ENCODE measurements at regions not wholly inside any gene's neighbourhood (a gene's known extent, or its start where the extent isn't known, plus 50 kb on each side); places are given as distances from the start of the nearest gene placed in this dataset.
"Not testable (repeated sequence)": the region's sequence is repeated elsewhere in the genome, so short reads cannot be mapped to it uniquely, and the experiment has no call there.

DNA sequence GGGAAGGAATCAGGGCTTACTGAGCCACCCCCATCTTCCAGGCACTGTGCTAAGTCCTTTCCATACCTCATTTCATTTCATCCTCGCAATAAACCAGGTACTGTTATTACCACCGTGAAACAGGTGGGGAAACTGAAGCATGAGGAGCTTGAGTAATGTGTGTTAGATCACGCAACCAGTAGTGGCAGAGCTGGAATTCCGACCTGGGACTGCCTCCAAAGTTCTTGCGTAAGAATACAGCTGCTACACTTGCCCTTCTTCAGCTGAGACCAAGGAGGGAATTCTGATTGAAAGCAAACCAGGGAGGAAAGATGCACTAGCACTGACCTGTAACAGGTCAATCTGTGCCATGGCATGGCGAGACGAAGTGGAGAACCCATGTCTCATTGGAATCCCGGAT is 113.4 kb upstream of the MSX2 start:
- DNase-seq = no peak

DNA sequence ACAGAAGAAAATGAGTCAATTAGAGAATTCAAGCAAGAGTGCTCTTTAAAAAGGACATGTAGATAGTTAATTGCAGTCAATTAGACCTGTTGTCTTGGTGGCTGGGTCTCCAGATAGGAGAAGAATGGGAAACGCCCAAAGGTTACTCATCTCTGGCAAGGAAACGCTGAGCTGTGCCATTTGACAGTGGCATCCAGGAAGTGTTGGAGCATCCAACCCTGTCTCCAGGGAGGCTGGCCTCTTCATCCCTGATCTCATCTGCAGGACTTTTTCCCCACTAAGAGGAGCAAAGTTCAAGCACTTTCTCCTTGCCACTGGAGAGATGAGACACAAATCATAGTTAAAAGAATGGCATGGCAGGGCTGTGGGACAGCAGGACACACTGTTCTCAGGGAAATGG is 111.7 kb upstream of the MSX2 start:
- DNase-seq = no peak

DNA sequence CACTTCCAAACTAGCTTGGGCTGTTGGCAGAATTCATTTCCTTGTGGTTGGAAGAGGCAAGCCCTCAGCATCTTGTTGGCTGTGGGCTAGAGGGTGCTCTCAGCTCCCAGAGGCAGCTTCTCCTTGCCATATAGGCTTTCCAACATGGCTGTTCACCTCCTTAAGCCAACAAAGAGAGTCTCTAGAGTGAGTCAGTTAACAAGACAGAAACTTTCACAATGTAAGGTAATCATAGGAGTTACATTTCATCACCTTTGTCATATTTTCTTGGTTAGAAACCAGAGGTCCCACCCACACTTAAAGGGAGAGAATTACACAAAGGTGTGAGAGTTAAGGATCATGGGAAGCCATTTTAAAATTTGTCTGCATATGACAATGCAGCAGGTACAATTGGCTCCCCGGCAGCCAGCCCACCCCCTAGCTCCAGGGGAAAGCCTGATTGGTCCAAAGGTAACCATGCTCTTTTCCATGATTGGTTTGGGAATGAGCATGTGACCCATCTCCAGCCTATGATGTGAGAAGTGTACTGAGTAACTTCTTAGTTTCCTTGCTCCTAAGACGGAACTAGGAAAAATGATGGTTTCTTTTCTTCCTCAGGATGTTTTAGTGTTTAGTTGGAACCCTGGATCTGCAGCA is 109.8 kb upstream of the MSX2 start:
- no peak for DNase-seq

DNA sequence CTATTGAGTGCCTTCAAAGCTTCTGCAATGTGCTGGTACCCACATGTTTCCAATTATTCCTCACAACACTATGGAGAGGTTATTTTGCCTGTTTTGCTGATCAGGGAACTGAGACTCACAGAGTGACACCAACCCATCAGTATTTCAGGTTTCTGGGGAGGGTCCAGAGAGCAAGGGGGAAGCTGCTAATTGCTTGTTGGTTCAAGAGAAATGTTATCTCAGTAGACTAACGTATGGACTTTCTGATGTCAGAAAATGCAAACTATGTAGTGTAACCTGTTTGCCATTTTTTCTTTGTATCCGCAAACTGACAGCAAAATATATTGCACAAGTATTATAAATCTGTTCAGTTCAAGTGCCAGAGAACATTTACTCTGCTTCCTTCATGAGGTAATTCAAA is 108.3 kb upstream of the MSX2 start:
- no peak for DNase-seq

DNA sequence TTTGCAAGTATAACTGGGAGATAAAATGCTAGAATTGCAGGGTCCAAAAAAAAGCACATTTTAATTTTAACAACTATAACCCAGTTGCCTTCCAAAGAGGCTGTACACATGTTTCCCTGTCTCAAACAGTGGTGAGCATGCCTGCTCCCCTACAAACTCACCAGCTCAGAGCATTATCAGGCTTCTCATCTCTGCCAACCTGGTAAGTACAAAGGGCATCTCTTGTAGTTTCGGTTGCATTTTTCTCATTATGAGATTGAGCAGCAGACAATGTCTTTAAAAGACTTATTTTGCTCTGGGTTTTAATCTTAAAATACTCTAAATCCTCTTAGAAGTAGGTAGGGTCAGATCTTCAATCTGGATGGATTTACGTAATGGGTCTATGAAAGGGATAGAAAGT is 107.1 kb upstream of the MSX2 start:
- no peak for DNase-seq

DNA sequence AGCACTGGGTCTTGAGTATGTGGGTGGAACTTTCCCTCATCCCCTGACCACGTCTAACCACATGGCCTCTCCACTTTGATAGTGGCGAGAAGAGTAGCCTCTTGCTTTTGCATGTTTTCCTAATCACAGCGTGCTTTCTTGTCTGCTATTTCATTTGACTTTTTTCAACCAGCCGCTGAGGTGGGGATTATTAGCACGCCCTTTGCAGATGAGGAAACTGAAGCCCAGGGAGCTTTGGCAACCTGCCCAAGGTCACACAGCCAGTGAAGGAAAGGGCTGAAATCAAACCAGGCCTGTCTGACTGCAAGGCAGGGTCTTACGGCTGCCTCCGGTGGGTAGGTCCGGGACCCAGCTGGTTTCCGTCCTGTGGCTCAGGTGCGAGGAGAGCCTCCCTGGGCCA is 106.5 kb upstream of the MSX2 start:
- DNase-seq = no peak

DNA sequence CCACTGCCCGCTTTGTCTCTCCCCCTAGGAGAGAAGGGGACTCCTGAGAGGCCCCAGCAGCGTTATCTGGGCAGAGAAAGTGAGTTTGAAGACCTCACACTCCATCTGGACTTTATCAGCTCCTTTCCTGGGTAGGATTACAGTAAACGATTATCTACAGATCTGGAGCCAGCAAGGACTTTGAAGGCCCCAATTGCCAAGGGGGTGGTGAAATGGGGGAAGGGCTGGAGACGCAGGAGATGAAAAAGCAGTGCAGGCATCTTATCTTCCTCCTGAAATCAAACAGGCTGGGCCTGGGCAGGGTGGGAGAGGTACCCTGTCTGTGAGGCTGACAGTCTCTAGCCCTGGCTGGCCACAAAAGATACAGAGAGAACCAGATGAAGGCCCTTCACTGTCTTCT is 105.8 kb upstream of the MSX2 start:
- no peak for DNase-seq

DNA sequence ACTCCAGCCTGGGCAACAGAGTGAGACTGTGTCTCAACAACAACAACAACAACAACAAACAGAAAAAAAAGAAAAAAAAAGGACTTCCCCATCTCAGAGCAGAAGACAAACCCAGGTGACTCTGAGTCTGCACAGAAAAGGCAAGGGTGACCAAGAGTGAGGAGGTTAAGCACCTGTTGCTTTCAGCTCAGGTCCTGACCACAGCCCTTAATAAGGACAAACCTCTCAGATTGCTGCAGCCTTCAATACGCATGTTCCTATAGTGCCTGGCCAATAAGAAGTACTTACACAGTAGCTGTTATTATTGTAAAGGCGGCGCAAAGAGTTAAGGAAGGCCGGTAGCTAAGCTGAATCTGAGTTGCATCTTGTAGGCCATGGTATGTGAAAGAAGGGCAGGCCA is 102.3 kb upstream of the MSX2 start:
- no peak for DNase-seq

DNA sequence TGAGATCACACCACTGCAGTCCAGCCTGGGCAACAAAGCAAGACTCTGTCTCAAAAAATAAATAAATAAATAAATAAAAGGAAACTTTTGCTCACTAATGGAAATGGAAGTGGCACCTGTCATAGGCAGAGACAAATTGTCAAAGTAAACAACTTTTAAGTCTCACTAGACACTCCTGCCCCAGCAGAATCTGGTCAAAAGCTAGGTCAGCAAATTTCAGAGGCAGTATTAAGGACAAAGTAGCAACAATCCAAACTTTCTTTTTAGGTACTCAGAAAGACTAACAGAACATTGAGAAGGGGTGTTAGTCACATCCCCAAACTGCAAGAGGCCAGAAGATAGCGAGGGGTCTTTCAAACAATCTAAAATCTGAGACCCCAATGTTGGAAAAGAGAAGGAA is 101.4 kb upstream of the MSX2 start:
- no peak for DNase-seq

DNA sequence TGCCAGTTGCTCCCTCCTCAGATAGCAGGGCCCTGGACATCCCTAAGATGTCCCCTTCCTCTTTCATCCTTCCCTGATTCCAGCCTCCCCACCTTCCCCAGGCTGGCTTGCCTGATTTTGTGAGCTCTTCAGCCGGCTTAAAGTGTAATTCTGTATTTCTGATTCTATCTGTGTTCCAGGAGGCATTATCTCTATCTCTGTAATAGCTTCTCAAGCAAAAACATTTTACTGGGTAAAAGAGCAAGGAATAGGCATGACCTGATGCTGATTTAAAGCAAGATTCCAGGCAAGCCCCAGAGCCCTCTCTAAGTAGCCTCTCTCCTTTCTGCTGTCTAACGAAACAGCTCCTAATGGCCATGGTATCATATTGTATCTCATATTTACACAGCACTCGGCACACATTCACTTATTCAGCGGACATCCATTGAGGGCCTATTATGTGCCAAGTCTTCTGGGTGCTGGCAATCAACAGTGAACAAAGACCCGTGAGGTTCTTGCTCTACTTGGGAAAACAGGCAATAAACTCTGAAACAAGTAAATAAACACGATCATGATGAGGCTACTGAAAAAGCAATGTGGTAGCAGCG is 100.9 kb upstream of the MSX2 start:
- no peak for DNase-seq

DNA sequence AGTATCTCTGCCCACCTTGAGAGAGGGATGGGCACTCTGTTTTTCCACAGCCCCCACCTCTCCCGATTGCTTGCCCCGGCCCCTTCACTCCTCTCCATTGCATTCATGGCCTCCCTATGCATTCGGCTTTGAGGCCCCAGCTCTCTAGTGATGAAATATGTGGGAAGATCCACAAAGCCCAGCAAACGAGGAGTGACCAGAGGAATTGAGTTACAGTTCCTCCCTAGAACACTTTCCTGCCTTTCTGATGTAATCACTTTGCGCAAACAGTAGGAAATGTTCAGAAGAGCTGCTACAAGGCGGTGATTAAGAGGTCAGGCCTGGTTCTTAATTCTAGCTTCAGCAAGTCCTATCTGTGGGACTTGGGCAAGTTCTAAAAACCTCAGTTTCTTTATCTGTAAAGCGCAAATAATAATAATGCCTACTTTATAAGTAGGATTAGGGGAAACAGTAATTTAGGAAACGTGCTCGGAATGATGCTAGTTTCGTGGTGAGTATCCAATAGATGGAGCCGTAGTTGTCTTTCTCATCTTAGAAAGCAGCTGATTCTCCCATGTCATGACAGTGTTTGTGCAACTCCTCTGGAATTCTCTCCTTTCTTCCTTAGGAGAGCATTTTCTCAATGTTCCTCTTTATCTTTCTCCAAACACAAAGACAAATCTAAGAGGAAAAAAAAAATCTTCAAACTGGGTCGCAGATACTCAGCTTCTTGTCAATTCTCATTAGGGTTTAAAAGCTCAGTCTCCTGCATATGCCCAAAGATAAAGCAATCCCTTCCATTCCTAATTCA is 99.5 kb upstream of the MSX2 start:
- no peak for DNase-seq

DNA sequence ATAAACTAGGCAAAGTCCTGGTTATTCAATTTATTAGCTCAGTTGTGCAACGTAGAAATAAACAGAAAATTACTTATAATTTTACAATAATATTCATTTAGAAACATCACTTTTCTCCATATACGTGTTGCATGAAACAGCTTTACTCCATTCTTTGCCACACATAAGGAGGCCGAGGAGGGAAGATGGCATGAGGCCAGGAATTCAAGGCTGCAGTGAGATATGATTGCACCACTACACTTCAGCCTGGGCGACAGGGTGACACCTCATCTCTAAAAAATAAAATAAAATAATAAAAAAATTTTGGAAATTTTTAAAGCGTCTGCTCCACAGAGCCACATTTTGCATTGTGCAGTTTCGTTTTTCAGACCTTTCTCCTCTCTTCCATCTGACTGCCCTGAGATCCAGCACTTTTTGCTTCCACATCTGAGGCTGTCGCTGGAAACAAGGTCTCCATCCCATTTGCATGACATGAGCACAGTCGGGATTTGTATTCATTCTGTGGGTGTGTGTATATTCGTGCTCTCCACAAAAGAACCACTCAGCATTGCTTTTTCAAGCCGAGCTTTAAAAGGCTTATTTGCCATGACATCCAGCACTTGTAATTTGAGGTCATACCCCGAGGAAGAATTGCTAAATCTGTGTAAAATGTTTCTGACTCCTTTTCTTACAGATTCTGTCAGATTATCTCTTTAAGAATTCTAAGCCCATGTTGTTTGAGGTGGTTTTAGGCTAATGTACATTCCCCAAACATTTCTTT is 98.6 kb upstream of the MSX2 start:
- no peak for DNase-seq

DNA sequence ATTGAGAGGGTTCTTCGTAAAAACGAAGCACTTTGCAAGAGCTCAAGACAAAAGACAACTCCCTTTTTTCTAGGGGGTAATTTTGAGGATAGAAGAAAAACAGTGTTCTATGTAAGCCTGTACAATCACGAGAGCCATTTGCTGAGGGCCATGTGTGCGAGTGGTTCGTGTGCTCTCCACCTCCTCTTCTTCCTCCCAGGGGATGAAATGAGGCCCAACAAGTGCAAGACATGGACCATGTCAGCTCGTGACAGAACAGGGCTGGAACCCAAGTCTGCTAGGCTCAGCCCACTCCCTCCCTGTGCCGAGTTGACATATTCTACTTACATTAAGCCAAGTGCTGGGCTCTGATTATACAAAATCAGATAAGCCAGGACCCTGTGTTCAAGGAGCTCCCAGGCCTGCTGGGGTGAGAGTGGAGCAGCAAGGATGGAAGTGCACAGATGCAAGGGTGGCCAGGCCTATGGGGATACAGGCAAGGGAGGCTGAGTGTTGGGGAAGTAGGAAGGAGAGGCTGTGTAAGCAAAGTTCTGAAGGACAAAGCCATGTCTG is 97.9 kb upstream of the MSX2 start:
- DNase-seq = no peak

DNA sequence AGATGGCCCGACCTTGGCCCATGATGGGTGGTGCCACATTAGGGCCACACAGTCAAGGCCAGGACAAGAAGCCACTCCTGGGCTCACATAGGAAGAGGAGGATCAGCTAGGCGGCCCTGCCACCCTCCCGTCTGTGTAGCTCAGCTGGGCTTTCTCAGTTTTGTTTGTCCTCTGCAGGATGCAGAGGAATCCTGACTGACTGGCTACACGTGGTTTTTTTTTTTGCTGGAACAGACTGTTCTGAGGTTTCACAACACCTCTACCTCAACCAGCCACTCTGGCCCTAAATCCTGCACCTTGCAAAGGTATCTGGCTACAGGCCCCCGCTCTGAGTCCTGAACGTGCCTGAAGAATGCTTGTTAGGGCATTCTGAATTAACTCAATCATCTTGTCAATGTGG is 88.3 kb upstream of the MSX2 start:
- no peak for DNase-seq

DNA sequence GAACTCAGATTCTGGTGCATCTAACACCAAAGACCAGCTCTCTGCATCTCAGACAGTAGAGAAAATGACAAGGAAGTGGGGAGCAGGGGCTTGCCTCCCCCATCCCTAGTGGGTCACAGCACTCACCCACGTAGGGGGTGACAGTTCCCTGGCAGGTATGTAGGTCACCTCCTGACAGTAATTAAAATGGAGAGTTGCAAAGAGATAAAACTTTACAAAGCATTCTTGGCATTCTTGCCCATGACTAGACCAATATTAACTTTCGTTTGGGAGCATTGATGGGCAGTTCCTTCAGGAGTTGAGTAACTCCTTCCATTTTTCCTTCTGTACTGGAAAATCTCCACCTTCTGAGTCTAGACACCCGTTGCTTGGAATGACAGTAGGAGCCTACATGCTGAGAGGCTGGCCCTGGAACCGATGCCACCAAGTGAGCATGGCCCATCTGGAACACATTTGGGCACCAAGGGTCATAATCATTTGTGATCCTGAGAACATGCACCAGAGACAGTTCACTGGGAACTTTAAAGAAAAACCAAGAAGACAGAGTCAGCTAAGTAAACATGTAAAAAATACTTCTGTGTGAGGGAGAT is 81.5 kb upstream of the MSX2 start:
- DNase-seq = no peak

DNA sequence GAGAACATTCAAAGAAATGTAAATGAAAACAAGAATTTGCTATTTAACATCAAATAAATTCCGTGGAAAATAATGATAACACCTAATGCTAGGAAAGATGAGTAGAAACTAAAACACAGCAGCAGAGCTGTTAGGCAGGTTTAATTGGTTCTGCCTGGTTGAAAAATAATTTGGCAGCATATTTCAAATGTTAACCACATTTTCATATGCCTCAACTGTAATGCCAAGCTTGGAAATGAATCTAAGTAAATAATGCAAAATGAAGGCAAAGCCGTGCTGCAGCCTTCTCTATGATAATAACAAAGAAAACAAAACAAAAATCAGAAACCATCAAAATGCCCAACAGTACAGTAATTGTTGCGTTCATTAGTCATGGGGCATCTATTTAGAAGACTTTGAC is 79.9 kb upstream of the MSX2 start:
- DNase-seq = no peak

DNA sequence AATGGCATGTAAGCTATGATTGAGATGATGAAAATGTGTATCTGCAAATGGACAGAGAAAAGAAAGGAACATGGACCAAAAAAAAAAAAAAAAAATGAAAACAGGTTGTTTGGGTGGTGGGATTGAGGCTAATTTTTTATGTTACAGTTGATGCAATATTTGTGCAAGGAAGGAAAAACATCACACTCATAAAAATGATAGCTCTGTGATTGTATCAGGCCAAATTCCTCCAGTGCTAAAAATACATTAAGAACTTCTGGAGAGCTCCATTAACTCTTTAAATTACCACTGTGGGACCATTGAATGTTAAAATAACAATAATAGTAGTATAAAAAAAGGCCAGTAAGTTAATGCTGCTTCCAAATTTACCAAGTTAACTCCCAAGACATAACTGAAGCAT is 79.5 kb upstream of the MSX2 start:
- DNase-seq = no peak

DNA sequence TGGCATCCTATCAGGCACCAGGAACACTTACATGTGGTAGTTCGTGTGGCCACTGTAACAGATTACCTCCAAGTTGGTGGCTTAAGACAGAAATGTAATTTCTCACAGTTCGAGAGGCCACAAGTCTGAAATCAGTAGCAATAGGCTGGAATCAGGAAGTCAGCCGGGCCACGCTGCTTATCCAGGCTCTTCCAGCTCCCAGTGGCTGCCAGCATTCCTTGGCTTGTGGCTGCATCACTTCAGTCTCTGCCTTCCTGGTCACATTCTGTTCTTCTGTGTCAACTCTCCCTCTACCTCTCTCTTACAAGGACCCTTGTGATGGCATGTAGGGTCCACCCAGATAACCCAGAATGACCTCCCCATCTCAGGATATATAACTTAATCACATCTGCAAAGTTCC is 78.7 kb upstream of the MSX2 start:
- DNase-seq = no peak

DNA sequence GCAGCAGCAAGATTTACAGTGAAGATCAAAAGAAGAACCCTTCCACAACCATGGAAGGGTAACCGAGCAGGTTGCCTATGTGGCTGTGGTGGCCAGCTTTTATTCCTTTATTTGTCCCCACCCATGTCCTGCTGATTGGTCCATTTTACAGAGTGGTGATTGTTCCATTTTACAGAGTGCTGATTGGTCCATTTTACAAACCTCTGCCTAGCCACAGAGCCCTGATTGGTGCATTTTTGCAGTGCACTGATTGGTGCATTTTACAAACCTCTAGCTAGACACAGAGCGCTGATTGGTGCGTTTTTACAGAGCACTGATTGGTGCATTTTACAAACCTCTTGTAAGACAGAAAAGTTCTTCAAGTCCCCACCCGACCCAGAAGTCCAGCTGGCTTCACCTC is 75.8 kb upstream of the MSX2 start:
- DNase-seq = not testable (repeated sequence)

DNA sequence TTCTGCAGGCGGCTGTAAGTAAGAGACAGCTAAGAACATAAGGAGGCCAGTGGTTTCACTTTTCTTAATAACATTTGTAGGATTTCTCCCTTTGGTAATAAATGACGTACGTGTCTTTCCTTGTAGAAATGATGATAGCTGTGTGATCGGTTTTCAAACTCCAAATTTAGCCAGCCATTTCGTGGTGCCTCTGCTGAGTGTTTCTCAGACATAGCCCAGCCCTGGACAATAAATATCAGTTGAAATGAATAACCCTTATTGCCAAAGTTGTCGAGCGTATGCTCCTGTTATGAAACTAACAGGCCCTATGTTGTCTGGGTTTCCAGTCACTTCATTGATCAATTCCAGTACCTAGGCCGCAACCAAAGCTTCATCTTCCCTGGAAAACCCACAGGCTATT is 75.0 kb upstream of the MSX2 start:
- DNase-seq = no peak

DNA sequence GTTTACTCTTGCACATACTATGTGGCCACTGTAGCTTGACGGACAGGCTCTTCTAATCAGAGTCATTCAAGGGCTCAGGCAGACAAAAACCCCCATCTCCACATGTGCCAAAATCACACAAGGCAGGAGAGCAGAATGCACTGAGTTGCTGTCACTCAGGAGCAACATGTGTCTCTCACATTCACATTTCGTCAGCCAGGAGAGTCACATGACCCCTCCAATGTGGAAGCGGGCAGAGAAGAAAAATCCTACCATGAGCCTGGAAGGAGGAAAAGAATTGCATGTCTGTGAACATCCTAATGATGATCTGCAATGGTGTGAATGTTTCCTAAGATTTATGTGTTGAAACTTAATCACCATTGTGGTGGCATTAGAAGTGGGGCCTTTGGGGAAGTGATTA is 69.9 kb upstream of the MSX2 start:
- DNase-seq = no peak

DNA sequence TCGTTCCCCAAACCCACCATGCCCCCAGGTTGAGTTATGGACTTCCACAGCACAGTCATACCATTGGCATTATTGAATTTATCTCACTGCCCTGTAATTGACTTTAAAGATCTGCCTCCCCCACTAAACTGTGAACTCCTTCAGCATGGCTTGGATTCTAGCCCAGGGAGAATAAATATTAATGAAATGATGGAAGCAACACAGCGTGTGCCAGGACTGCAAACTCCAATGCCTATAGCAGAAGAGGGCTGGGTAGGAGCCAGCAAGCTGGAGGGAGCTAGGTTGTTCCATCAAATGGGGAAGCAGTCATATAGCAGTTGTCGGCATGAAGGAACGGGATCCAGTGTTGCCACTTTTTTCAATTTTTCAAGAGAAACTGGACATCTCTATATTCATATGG is 69.0 kb upstream of the MSX2 start:
- no peak for DNase-seq

DNA sequence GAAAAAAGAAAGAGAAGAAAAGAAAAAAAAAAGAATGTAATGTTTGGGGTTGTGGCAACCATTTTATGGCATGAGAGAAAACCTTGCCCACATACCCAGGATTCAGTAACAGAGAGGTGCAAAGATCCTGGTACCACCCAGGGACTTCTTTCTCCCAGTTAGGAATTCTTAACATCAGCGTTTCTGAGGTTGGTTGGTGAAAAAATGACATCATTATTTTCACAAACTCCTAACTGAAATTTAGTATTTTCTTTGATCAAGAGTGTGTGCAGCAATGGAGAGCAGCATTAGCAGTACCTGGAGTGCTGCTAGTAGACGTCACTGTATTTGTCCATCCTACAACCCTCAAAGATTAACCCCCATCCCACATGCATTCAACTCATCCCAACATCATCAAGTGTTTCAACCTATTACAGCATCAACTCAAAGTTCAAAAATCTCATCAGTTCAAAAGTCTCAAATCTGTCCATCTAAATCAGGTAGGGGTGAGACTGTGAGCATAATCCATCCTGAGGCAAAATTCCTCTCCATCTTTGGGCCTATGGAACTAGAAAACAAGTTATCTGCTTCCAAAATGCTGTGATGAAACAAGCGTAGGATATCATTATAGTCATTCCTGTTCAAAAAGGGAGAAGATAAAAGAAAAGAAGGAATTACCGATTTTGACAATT is 60.1 kb upstream of the MSX2 start:
- no peak for DNase-seq

All from Kasumi-1 (cell line).